PC-9 (cell line): ENCODE measurements at regions not wholly inside any gene's neighbourhood (a gene's known extent, or its start where the extent isn't known, plus 50 kb on each side); places are given as distances from the start of the nearest gene placed in this dataset.

Experiments used
- BruUV-seq: library from RNA; stranded (reverse); fragments of 400-500 nt; replicated peaks from 2 replicates; lab custom pipeline; 2021; lab: Mats Ljungman, UMichigan
- CTCF ChIA-PET: fragments of 300-600 bp; sonication (Branson Sonifier 250); formaldehyde crosslinking; loops from one replicate; lab custom pipeline; 2022; ENCODE audit warnings: antibody characterized with exemption; lab: Charles Lee
- POLR2A ChIA-PET: fragments of 300-600 bp; sonication (Branson Sonifier 250); formaldehyde crosslinking; loops from one replicate; lab custom pipeline; 2022; ENCODE audit warnings: antibody characterized with exemption; ENCODE audit not compliant: unreplicated experiment; lab: Charles Lee
- DNase-seq, 2 experiments: peaks; one replicate each; pipeline versions ENCODE4 v3.0.0 to v3.0.0-alpha.2; 2015 to 2022; ENCODE audit warnings: mixed read lengths in 1 of 2
- H2AFZ ChIP-seq: fragments of 200-600 bp; sonication (generic); 2 replicates; pipeline ENCODE4 v1.8.1; 2017; ENCODE audit warnings: antibody characterized with exemption
- H3F3A ChIP-seq: fragments of 200-600 bp; sonication (generic); 2 replicates; pipeline ENCODE4 v1.8.1; 2017; ENCODE audit warnings: antibody characterized with exemption, mild to moderate bottlenecking, low read depth; ENCODE audit not compliant: insufficient read depth
- H3K27ac ChIP-seq: fragments of 200-600 bp; sonication (generic); 2 replicates; pipeline ENCODE4 v1.6.1; 2016; ENCODE audit warnings: mixed run types
- H3K27me3 ChIP-seq: fragments of 200-600 bp; sonication (generic); 2 replicates; pipeline ENCODE4 v1.6.1; 2016; ENCODE audit warnings: low read depth, mixed run types; ENCODE audit not compliant: insufficient read depth
- H3K36me3 ChIP-seq: fragments of 200-600 bp; sonication (generic); 2 replicates; pipeline ENCODE4 v1.6.1; 2016; ENCODE audit warnings: low read depth, mixed run types
- H3K4me1 ChIP-seq: fragments of 200-600 bp; sonication (generic); replicated peaks from 2 replicates; pipeline ENCODE4 v1.6.1; 2016; ENCODE audit warnings: mixed run types; ENCODE audit not compliant: insufficient read depth
- H3K4me2 ChIP-seq: fragments of 200-600 bp; sonication (generic); 2 replicates; pipeline ENCODE4 v1.6.1; 2017; ENCODE audit warnings: mixed run types
- H3K4me3 ChIP-seq: fragments of 200-600 bp; sonication (generic); 2 replicates; pipeline ENCODE4 v1.6.1; 2016; ENCODE audit warnings: mixed run types
- H3K79me2 ChIP-seq: fragments of 200-600 bp; sonication (generic); 2 replicates; pipeline ENCODE4 v1.6.1; 2017; ENCODE audit warnings: low read depth, mixed run types
- H3K9me2 ChIP-seq: fragments of 200-600 bp; sonication (generic); 2 replicates; pipeline ENCODE4 v1.8.1; 2017; ENCODE audit warnings: mild to moderate bottlenecking; ENCODE audit not compliant: insufficient read depth
- H3K9me3 ChIP-seq: fragments of 200-600 bp; sonication (generic); 2 replicates; pipeline ENCODE4 v1.8.1; 2016; ENCODE audit warnings: low read depth; ENCODE audit not compliant: insufficient read depth
- H4K20me1 ChIP-seq: fragments of 200-600 bp; sonication (generic); 2 replicates; pipeline ENCODE4 v1.8.1; 2017; ENCODE audit not compliant: insufficient read depth
- EZH2 ChIP-seq: fragments of 200-600 bp; sonication (generic); IDR thresholded peaks from 2 replicates; pipeline ENCODE4 v1.8.0; 2017; ENCODE audit warnings: antibody characterized with exemption, low read depth
- intact Hi-C: fragments of 100-400 bp; cut with micrococcal nuclease; formaldehyde crosslinking; loops from one replicate; pipeline ENCODE4 v1.10.0; 2022; ENCODE audit not compliant: unreplicated experiment
- TF ChIP-seq, protein P1 (sequence below): fragments of 200-600 bp; sonication (generic); conservative IDR thresholded peaks from 2 replicates; pipeline ENCODE4 v1.6.1; 2017; ENCODE audit warnings: mixed run types, antibody characterized with exemption, mild to moderate bottlenecking, moderate library complexity

DNA sequence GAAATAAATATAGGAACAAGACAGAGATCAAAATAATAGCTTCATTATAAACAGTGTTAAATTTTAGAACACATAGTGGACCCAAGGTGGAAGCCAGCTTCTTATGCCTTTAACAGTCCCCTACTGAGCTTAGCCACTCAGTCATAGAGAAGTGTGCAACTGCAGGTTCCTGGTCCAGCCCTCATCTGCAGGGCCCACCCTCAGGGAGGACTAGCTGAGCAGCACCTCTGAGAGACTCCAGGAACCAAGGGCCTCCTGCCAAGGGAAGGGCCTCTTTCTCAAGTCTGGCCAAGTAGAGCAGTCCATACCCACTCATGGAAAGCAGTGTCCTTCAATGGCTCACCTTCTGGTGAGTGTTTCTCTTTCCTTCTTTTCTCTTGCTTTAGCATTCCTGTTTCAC is 173.7 kb upstream of the PRPS1L1 start:
- no peaks in the 10 kb centered on the region for H3F3A ChIP-seq
- H3K4me3 ChIP-seq = no peak overlapping the region
- no peak overlapping the region for H3K4me2 ChIP-seq
- no peak overlapping the region for H3K27ac ChIP-seq
- no peaks in the 10 kb centered on the region for H3K36me3 ChIP-seq
- no peak overlapping the region for H2AFZ ChIP-seq
- H3K79me2 ChIP-seq = no peaks in the 10 kb centered on the region
- H3K9me2 ChIP-seq = no peaks in the 10 kb centered on the region
- TF ChIP-seq EZH2 = no peak
- TF ChIP-seq, protein P1, sequence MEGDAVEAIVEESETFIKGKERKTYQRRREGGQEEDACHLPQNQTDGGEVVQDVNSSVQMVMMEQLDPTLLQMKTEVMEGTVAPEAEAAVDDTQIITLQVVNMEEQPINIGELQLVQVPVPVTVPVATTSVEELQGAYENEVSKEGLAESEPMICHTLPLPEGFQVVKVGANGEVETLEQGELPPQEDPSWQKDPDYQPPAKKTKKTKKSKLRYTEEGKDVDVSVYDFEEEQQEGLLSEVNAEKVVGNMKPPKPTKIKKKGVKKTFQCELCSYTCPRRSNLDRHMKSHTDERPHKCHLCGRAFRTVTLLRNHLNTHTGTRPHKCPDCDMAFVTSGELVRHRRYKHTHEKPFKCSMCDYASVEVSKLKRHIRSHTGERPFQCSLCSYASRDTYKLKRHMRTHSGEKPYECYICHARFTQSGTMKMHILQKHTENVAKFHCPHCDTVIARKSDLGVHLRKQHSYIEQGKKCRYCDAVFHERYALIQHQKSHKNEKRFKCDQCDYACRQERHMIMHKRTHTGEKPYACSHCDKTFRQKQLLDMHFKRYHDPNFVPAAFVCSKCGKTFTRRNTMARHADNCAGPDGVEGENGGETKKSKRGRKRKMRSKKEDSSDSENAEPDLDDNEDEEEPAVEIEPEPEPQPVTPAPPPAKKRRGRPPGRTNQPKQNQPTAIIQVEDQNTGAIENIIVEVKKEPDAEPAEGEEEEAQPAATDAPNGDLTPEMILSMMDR = no peak
- no peaks in the 10 kb centered on the region for H3K9me3 ChIP-seq
- intact Hi-C loops = no loop called here
- ChIA-PET CTCF (interaction anchor here (0.6 kb wide), 1 partner anchor 30 kb away, joined by 3 read pairs; no protein-coding TSS in a partner anchor), POLR2A (no interaction called here)
- no peaks in the 10 kb centered on the region for H3K4me1 ChIP-seq
- H3K27me3 ChIP-seq = no peaks in the 10 kb centered on the region
- BruUV-seq = no TSS peak
- DNase-seq = no peak
- no peaks in the 10 kb centered on the region for H4K20me1 ChIP-seq

DNA sequence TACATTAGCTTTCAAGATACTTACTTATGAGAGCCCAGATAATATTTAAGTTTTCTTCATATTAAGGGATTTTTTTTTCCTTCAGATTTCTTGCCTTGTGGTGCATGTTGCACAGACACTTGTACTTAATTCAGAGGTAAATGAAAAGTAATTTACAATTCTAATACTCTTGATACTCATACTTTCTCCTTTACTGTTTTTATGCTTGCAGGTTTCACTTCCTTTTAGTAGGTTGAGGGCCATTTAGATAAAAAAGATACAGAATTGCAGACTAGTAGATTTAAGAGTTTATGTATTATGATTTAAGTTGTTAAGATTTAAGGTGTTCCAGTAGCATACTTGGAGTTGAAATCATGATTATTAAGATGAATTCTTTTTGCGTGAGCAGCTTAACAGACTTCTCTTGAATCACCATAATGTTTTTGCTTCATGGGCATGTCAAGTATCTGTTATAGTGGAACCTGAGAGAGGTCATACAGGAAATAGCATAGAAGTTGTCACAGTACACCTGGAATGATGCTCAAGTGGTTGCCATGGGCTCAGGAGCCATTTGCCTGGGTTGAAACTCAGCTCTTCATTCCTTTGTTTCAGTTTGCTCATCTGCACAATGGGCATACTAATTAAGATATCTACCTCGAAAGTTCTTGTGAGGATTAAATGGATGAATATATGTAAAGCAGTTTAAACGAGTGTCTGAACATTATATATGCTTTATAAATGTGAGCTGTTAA is 174.8 kb upstream of the PRPS1L1 start:
- no TSS peak for BruUV-seq
- H3K4me2 ChIP-seq = no peak overlapping the region
- H4K20me1 ChIP-seq = no peaks in the 10 kb centered on the region
- ChIA-PET POLR2A (no interaction called here), CTCF (no interaction called here)
- no peak overlapping the region for H2AFZ ChIP-seq
- intact Hi-C loops = no loop called here
- no peak overlapping the region for H3K27ac ChIP-seq
- H3K4me3 ChIP-seq = no peak overlapping the region
- no peaks in the 10 kb centered on the region for H3K27me3 ChIP-seq
- H3K9me3 ChIP-seq = no peaks in the 10 kb centered on the region
- no peak for DNase-seq
- H3K79me2 ChIP-seq = no peaks in the 10 kb centered on the region
- H3F3A ChIP-seq = no peaks in the 10 kb centered on the region
- H3K36me3 ChIP-seq = no peaks in the 10 kb centered on the region
- no peaks in the 10 kb centered on the region for H3K9me2 ChIP-seq
- TF ChIP-seq, protein P1 = no peak
- H3K4me1 ChIP-seq = no peaks in the 10 kb centered on the region

DNA sequence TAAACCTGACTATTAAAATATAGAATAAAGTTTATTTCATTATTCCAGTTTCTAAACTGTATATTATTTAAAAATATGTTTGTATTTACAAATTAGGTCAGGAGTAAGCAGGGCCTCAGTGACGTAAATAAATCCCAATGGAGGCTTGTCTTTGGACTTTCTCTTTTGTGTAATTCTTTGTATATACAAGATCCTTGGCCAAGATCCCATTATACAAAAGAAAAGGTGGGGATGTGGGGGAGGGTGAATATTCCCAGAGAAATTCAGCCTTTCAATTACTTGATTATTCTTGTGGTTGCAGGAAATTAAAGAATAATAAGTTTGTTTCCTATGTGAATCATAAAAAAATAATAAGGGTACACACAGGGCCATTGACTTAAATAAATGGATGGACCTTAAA is 178.7 kb upstream of the PRPS1L1 start:
- no peaks in the 10 kb centered on the region for H3K9me2 ChIP-seq
- no TSS peak for BruUV-seq
- no peaks in the 10 kb centered on the region for H3K27me3 ChIP-seq
- CTCF ChIA-PET = no interaction called here
- H3K9me3 ChIP-seq = peaks cover 3% of the 10 kb centered on the region; the same call in 1 of the 2 replicates
- H3F3A ChIP-seq = no peaks in the 10 kb centered on the region
- no peak overlapping the region for H3K27ac ChIP-seq
- H2AFZ ChIP-seq = no peak overlapping the region
- POLR2A ChIA-PET = no interaction called here
- H3K4me1 ChIP-seq = no peaks in the 10 kb centered on the region
- no peaks in the 10 kb centered on the region for H3K79me2 ChIP-seq
- no peaks in the 10 kb centered on the region for H3K36me3 ChIP-seq
- intact Hi-C loops = no loop called here
- TF ChIP-seq, protein P1 = no peak
- TF ChIP-seq EZH2 = no peak
- DNase-seq = no peak
- no peak overlapping the region for H3K4me3 ChIP-seq
- H4K20me1 ChIP-seq = no peaks in the 10 kb centered on the region
- no peak overlapping the region for H3K4me2 ChIP-seq
